NCI-H524 (cell line): ENCODE measurements at regions not wholly inside any gene's neighbourhood (a gene's known extent, or its start where the extent isn't known, plus 50 kb on each side); places are given as distances from the start of the nearest gene placed in this dataset.

ENCODE experiments used
- DNase-seq, 2 experiments: peaks; one replicate each; lab custom pipeline; 2025; lab: John Stamatoyannopoulos, UW

DNA sequence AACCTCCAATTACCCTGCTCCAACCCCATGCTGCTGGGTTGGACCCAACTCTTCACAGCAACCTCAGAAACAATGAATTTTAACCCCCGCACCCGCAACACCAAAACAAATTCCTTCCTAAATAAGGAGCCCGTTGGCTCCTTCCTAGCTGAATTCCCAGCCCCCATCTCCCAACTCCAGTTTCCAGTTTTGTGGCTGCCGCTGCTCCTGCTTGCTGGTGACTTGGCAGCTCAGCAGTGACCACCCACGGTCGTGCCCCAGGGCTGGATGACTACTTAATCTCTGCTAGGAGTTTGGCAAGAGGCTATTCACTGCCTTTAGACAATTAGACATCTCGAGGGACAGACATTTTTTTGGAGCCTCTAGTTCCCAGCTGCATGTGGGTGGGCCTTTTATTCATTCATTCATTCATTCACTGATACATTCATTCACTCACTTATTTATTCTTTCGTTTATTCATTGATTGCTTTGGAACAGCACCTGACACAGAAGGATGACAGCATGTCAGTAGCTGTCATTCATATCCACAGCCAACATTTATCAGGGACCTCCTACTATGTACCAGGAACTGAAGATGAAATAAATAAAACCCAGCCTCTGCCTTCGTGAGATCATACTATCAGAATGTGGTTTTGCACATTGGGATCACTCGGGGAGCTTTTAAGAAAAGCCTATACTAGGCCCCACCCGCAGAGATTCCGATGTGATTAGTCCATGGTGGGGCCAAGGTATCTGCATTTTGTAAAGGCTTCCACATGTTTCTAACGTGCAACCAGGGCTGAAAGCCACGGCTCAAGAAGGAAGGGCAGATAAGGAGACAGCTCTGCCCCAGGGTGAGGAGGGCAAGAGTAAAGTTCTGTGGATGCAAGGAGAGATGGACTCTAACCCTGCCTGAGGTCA lies 256.5 kb downstream of the SHQ1 start:
- DNase-seq, result no peak

- DNase-seq, result no peak
Observed at GRCh38 chr3:72590732-72591221, 257.5 kb downstream of the SHQ1 start.

- no peak for DNase-seq
Observed at GRCh38 chr3:72587282-72587681, 261.0 kb downstream of the SHQ1 start.

DNA sequence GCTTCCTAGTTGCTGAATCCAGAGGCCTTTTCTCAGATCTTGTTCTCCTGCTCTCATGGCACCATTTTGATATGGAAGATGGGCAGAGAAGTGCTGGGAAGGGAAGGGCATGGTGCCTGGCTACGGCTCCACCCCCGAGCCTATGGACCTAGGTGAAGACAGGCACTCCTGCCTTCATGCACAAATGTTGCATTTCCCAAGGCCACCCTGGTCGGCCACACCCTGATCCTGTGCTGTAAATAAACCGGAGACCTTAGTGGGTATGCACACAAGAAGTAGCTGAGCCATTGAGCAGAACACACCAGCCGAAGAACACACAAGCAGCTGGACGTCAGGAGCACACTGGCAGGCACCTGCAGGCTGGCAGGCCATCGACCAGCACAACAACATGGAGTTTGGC lies 261.6 kb downstream of the SHQ1 start:
- no peak for DNase-seq

GRCh38 chr3:72585966-72586365 lies 262.3 kb downstream of the SHQ1 start:
- DNase-seq, result no peak

DNA sequence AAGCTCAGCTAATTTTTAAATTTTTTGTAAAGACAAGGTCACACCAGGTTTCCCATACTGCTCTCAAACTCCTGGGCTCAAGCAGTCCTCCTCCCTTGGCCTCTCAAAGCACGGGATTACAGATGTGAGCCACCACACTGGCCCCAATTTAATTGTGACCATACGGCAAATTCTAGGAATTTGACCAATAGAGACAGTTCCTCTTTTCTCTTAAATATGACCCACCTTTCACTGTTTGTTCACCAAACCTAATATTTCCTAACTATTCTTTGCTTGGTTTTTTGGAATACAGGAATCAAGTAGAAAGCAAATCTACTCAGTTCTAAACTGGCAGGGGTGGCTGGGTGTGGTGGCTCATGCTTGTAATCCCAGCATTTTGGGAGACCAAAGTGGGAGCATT lies 264.0 kb downstream of the SHQ1 start:
- DNase-seq, result no peak

DNA sequence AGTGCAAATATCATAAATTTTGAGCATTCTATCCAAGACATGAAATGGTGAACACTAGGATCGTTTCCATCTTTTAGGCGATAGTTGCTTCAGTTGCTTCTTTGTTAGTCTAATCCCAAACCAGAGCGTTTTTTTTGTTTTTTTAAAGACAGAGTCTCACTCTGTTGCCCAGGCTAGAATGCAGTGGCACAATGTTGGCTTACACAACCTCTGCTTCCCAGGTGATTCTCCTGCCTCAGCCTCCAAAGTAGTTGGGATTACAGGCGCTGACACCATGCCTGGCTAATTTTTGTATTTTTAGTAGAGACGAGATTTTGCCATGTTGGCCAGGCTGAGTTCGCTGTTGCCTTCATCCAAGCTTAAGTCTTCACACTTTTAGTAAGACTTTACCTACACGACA lies 265.3 kb downstream of the SHQ1 start:
- no peak for DNase-seq

DNA sequence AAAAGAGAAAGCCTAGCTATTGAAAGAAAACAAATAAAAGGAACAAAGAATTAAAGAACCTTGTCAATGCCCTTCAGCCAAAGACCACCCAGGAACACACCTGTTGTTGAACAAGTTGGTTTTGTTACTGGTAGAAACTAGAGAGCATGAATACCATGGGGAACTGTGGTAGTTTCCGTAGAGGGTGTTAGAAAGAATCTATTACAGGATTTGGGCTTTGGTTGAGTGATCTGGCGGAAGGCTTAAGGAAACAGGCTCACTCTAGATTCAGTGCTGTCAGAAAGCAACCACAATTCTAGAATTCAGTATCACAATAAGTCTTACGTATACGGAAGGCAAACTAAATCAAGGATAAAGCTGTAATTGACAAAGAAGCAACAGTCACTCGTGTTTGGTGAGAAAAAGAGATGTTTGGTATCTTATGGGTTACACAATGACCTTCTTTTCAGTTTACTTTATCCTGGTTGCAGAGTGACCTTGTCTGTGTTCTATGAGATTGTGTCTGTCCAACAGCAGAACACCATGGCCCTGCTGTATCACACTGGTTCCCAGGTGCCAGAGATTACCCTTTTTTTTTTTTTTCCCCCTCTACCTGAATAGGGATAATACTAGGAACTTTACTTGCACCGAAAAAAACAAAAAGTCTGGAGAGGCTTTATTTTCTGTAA lies 265.9 kb downstream of the SHQ1 start:
- no peak for DNase-seq

- no peak for DNase-seq
Observed at GRCh38 chr3:72580900-72581299, 267.3 kb downstream of the SHQ1 start.

DNA sequence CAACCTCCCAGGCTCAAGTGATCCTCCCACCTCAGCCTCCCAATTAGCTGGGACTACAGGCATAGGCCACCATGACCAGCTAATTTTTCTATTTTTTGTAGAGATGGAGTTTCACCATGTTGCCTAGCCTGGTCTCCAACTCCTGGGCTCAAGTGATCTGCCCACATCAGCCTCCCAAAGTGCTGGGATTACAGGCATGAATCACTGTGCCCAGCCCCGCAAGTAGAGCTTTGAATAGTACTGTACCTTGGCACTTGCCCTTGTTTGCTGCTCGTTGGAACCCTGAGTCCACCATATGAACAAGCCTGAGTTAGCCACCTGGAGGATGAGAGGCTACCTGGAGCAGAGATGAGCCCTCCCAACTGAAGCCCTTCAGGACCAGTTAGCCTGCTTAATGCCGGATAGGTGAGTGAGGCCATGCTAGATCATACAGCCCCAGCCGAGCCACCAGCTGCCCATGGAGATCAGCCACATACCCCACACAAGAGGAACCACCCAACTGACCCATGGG lies 267.9 kb downstream of the SHQ1 start:
- DNase-seq, result no peak

DNA sequence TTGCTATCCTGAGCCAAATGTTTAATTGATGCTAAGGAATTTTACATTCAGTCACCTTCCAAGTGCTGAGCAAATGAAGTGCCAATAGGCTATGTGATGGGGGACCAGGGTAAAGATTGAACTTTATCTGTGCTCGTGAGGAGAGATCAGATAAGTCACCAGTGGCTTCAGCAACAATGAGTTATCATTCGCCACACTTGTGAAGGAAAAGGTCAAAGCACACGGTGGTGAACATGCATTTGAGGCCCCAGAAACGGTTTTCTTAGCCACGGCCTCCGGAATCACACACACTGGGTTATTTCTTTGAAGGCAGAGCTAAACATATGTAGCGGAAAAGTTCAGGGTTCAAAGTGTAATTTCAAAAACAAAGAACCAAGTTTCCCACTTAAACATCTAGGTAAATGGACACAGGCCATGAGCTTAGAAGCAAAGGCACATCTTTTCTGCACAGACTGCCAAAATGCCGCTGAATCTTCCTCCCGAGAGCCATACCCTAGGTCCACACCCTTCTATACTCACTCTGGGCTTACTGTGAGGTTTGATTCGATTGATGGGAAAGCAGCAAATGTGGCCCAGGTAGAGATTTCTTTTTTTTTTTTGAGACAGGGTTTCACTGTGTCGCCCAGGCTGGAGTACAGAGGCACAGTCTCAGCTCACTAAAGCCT lies 268.5 kb downstream of the SHQ1 start:
- DNase-seq, result no peak

DNA sequence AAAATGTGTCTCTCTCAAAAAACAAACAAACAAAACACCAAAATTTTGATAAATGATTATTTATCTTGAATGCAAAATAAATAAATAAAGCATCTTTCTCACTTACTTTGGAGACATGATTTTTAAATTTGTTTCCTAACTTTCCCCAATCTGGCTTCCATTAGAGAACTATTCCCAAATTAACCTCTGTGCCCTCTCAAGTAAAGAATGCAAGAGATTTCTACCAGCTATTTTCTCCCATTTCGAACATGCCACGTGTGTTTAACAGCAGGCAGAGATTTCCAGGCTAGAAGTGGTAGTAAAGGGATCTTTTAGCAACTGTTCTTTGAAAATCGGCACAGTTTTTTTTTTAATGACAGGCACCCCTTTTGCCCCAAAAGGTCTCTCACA lies 269.1 kb downstream of the SHQ1 start:
- DNase-seq, result no peak

GRCh38 chr3:72577190-72577589 lies 271.1 kb downstream of the SHQ1 start:
- DNase-seq, result no peak

GRCh38 chr3:72576563-72576962 lies 271.7 kb downstream of the SHQ1 start:
- DNase-seq, result no peak

- no peak for DNase-seq
Observed at GRCh38 chr3:72574144-72574543, 274.1 kb downstream of the SHQ1 start.

- DNase-seq, result no peak
Observed at GRCh38 chr3:72573051-72573450, 275.2 kb downstream of the SHQ1 start.

- DNase-seq, result no peak
Observed at GRCh38 chr3:72572489-72573007, 275.7 kb downstream of the SHQ1 start.

GRCh38 chr3:72571638-72572114 lies 276.6 kb downstream of the SHQ1 start:
- no peak for DNase-seq

GRCh38 chr3:72571052-72571451 lies 277.2 kb downstream of the SHQ1 start:
- DNase-seq, result no peak

DNA sequence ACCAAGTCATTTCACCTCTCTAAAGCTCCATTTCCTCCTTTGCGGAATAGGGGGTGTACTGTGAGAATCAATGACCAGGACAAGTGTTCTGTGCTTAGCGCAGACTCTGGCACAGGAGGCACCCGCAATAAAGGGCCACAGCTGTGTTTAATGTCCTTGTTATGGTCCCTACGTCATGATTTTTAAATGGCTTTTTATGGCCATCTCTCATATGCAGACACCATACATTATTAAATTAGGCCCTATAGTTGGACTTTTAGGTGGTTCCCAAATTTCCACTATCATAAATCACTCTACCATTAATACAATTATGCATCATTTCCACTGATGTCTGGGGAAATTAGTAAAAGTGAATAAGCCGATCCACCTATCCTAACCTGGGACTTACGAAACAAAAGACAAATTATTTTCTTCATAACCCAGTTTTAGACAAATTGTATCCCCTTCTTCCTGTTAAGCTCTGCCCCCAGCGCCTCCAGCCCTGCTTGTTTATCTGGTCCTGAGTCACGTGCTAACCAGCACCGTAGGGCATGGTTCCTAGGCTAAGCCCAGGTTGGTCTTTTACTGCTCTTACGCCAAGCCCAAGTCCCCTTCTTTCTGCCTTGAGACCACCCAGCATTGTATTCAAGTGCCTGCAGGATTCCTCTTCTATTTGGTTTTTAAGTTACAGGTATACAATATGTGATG lies 278.3 kb downstream of the SHQ1 start:
- no peak for DNase-seq

- no peak for DNase-seq
Observed at GRCh38 chr3:72568083-72568482, 280.2 kb downstream of the SHQ1 start.

DNA sequence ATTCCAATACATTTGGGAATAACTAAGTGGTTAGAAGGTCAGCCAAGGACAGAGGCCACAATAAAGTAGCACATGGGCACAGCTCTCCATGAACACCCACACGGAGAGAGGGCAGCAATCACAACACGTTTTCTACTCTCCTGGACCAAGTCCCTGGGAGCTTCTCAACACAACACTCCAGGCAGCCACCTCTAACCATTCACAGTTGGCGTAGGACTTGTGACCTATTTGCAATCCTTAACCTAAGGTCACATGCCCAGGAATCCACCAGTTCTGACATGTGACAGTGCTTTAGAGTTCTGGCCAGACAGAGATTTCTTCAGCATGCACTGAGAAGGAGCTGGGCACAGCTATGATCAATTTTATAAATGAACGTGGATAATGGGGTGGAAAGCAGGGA lies 280.8 kb downstream of the SHQ1 start:
- DNase-seq, result no peak
